Type B pancreatic cell (in vitro differentiated cells): ENCODE measurements at regions not wholly inside any gene's neighbourhood (a gene's known extent, or its start where the extent isn't known, plus 50 kb on each side); places are given as distances from the start of the nearest gene placed in this dataset.

Experiments used
- DNase-seq: peaks from one replicate; pipeline ENCODE4 v3.0.0; 2021; ENCODE audit warnings: mixed read lengths; ENCODE audit not compliant: unreplicated experiment; ENCODE audit errors: extremely low spot score
- H3K27ac Mint-ChIP-seq: 2 replicates; pipeline ENCODE4 v1.8.0; 2021; ENCODE audit warnings: mild to moderate bottlenecking, mixed read lengths
- H3K27me3 Mint-ChIP-seq: 2 replicates; pipeline ENCODE4 v1.8.0; 2021; ENCODE audit warnings: mixed read lengths
- H3K36me3 Mint-ChIP-seq: 2 replicates; pipeline ENCODE4 v1.8.0; 2021; ENCODE audit warnings: mixed read lengths
- H3K4me1 Mint-ChIP-seq: one replicate; pipeline ENCODE4 v1.8.0; 2021; ENCODE audit warnings: mixed read lengths; ENCODE audit not compliant: unreplicated experiment
- H3K4me3 Mint-ChIP-seq: 2 replicates; pipeline ENCODE4 v1.8.0; 2021; ENCODE audit warnings: mild to moderate bottlenecking, mixed read lengths
- H3K9me3 Mint-ChIP-seq: 2 replicates; pipeline ENCODE4 v1.8.0; 2021; ENCODE audit warnings: mixed read lengths
- CTCF ChIP-seq: fragments of 200-600 bp; sonication (generic); conservative IDR thresholded peaks from 2 replicates; pipeline ENCODE4 v1.5.0; 2021; ENCODE audit warnings: antibody characterized with exemption, mild to moderate bottlenecking

DNA sequence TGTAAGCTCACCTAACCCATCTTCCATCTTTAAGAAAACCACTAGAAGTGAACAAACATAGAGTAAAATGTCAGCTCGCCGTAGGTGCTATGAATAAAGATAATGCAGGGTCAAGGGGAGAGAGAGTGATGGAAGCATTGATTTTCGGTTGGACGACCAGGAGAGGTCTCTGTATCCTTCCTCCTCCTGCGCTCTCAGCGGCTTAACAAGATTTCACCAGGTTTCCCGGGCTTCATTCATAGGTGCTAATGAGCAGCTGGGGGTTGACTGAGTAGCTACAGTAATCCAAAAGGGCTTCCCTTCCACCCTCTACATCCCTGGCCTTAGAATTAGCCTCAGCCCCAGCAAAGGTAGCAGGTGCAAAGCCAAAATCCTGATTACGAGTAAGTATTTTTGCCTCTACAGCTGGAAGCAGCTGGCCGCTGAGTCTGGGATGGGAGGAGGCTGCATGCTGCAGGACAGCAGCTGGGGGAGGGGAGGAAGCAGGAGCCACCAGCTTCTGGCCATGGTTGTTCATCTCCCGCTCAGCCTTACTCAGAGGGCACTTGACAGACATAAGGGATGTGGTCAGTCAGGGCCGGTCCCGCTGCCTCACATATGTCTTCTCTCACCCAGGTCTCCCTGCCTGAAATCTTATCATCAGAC is 112.0 kb upstream of the IL12B start:
- no peak for TF ChIP-seq CTCF
- H3K9me3 Mint-ChIP-seq, result no peaks in the 10 kb centered on the region
- no peak overlapping the region for H3K27ac Mint-ChIP-seq
- H3K4me1 Mint-ChIP-seq, result peaks cover 3% of the 10 kb centered on the region
- no peak overlapping the region for H3K4me3 Mint-ChIP-seq
- no peaks in the 10 kb centered on the region for H3K36me3 Mint-ChIP-seq
- H3K27me3 Mint-ChIP-seq, result peaks cover 37% of the 10 kb centered on the region
- DNase-seq, result no peak

DNA sequence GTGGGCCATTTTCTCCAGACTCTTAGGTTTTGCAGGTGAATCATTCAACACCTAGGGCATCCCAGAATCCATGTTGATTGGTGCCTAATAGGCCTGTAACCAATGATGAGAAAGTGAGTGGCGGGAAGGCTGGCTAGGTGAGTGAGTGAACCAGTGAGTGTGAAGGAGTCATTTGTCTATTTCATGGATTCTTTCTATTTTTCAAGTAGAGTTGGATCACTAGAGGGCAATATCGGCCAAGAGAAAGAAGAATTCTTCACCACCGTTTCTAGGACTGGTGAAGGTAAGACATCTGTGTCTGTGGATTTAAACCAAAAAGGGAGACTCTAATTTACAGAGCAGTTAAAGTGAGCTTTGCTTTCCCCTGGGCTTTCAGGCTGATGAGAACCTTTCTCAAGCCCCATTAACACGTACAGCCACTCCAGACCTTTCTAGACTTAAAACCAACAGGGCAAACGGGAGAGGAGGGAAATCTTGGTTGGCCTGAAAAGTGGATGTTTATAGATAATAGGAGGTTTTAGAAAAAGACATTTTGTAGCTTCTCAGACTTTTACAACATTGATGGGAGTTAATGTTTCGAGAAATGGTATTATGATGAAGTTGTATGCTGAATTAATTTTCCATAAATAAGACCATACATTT is 114.3 kb upstream of the IL12B start:
- Mint-ChIP-seq H3K36me3 (no peaks in the 10 kb centered on the region), H3K4me3 (no peak overlapping the region), H3K27ac (no peak overlapping the region), H3K27me3 (peaks cover 32% of the 10 kb centered on the region), H3K9me3 (no peaks in the 10 kb centered on the region), H3K4me1 (peaks cover 8% of the 10 kb centered on the region)
- peak; percentile 72 for TF ChIP-seq CTCF
- no peak for DNase-seq

DNA sequence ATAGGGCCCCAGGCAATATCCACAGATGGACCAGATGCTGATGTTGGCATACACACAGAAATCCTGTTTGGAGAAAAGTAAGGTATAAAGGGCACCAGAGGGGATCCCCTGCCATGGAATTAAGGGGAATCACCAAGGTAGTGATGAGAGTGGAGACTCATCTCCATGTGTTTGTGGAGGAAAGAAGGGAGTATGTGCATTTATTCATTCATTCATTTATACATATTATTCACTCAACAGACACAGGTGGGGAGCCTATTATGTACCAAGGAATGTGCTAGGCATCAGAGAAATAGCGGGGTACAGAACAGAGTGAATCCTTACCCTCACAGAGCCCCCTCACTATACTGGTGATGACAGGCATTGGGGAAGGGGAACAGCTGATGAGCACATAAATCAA is 116.8 kb upstream of the IL12B start:
- Mint-ChIP-seq H3K4me3 (no peak overlapping the region), H3K27ac (no peak overlapping the region), H3K27me3 (peaks cover 21% of the 10 kb centered on the region), H3K4me1 (peaks cover 8% of the 10 kb centered on the region), H3K36me3 (no peaks in the 10 kb centered on the region), H3K9me3 (no peaks in the 10 kb centered on the region)
- no peak for TF ChIP-seq CTCF
- DNase-seq, result no peak

- Mint-ChIP-seq H3K27me3 (peaks cover 13% of the 10 kb centered on the region), H3K9me3 (peaks cover 4% of the 10 kb centered on the region)
Observed at GRCh38 chr5:159448841-159449407, 118.6 kb upstream of the IL12B start.

DNA sequence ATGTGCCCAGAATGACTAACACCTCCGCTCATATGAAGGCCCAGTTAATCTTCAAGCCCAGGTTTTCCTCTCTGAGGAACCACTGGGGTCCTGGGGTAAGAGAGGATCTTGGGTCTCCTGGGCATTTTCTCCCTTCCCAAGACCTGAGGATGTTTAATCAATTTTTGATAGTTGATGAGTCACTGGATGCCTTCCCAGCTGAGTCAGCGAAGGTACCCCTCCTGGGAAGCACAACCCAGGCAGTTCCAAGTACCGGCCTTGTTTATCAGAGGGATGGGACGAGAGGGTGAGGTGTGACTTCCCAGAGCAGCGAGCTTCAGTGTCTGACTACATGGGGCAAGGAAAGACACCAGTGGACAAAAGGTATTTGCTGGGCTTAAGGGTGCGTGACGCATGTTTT is 119.6 kb upstream of the IL12B start:
- no peak overlapping the region for H3K4me3 Mint-ChIP-seq
- no peak overlapping the region for H3K27ac Mint-ChIP-seq
- no peak for TF ChIP-seq CTCF
- no peaks in the 10 kb centered on the region for H3K36me3 Mint-ChIP-seq
- peaks cover 4% of the 10 kb centered on the region for H3K9me3 Mint-ChIP-seq
- peaks cover 13% of the 10 kb centered on the region for H3K4me1 Mint-ChIP-seq
- DNase-seq, result no peak
- peaks cover 8% of the 10 kb centered on the region for H3K27me3 Mint-ChIP-seq

More at GRCh38 chr5:159448841-159449407, 118.6 kb upstream of the IL12B start:
- no peak overlapping the region for H3K27ac Mint-ChIP-seq
- TF ChIP-seq CTCF, result no peak
- H3K4me1 Mint-ChIP-seq, result peaks cover 16% of the 10 kb centered on the region
- no peak overlapping the region for H3K4me3 Mint-ChIP-seq
- H3K36me3 Mint-ChIP-seq, result no peaks in the 10 kb centered on the region
- no peak for DNase-seq
